ENCODE measurements at regions not wholly inside any gene's neighbourhood (a gene's known extent, or its start where the extent isn't known, plus 50 kb on each side); places are given as distances from the start of the nearest gene placed in this dataset.
"Not testable (repeated sequence)": the region's sequence is repeated elsewhere in the genome, so short reads cannot be mapped to it uniquely, and the experiment has no call there.

DNA sequence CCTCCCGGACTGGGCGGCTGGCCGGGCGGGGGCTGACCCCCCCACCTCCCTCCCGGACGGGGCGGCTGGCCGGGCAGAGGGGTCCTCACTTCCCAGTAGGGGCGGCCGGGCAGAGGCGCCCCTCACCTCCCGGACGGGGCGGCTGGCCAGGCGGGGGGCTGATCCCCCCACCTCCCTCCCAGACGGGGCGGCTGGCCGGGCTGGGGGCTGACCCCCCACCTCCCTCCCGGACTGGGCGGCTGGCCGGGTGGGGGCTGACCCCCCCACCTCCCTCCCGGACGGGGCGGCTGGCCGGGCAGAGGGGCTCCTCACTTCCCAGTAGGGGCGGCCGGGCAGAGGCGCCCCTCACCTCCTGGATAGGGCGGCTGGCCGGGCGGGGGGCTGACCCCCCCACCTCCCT lies 205.0 kb upstream of the CBLB start:
- not testable (repeated sequence) for H3K4me1 Mint-ChIP-seq; H3K4me3 Mint-ChIP-seq; H3K27ac Mint-ChIP-seq; ATAC-seq; H3K9me3 ChIP-seq (ENCODE audit: control insufficient read depth, low read length, poor library complexity, severe bottlenecking); H3K36me3 Mint-ChIP-seq (ENCODE audit: low read depth); H3K27me3 Mint-ChIP-seq; DNase-seq

DNA sequence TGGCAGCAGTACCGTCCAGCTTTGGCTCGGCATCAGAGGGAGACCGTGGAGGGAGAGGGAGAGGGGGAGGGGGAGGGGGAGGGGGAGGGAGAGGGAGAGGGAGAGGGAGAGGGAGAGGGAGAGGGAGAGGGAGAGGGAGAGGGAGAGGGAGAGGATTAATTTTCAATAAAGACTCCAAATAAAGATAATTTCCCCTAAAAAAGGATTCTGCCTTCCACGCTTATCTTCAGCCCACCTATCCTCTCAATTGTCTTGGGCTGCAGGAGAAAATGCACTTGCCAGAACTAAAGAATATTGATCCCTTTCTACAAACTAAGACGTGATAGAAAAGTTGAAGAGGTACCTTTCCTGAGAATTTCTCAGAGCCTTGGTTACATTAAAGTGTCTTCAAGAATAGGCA lies 206.9 kb upstream of the CBLB start:
- H3K27me3 Mint-ChIP-seq; DNase-seq; H3K36me3 Mint-ChIP-seq (ENCODE audit: low read depth); H3K4me1 Mint-ChIP-seq; ATAC-seq; H3K9me3 ChIP-seq (ENCODE audit: control insufficient read depth, low read length, poor library complexity, severe bottlenecking); H3K27ac Mint-ChIP-seq; H3K4me3 Mint-ChIP-seq: not testable (repeated sequence)

DNA sequence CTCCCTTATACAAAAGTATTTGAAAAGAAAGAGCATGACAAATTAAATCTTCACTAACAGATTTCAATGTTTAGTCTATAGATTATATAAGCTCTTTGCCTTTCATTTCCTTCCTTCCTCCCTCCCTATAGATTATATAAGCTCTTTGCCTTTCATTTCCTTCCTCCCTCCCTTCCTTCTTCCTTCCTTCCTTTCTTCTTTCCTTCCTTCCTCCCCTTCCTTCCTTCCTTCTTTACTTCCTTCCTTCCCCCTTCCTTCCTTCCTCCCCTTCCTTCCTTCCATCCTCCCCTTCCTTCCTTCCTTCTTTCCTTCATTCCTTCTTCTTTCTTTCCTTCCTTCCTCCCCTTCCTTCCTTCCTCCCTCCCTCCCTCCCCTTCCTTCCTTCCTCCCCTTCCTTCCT lies 209.8 kb upstream of the CBLB start:
- Mint-ChIP-seq H3K4me3 (no peak overlapping the region), H3K4me1 (no peaks in the 10 kb centered on the region), H3K27me3 (no peaks in the 10 kb centered on the region), H3K27ac (no peak overlapping the region), H3K36me3 (ENCODE audit: low read depth) (no peaks in the 10 kb centered on the region)
- H3K9me3 ChIP-seq (ENCODE audit: control insufficient read depth, low read length, poor library complexity, severe bottlenecking), result no peaks in the 10 kb centered on the region
- ATAC-seq, result no peak
- no peak for DNase-seq

DNA sequence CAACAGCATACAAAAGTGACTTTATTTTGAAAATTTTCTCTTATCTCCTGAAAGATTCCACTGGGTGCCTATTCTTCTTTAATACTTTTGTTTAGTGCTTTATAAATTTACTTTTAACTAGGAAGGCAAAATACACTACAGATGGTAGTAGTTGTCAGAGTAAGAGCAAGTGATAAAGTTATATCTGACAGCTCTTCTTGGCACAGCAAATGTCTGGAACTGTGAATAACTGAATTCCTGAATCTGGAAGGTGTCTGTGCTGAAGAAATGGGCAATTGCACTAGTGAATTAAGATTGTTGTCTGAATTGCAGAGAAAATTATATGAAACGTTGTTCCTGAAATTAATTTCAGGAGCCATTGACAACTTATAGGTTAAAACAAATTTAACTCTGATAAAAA lies 213.8 kb upstream of the CBLB start:
- Mint-ChIP-seq H3K4me3 (no peak overlapping the region), H3K27ac (no peak overlapping the region), H3K4me1 (no peaks in the 10 kb centered on the region), H3K36me3 (ENCODE audit: low read depth) (peaks cover 3% of the 10 kb centered on the region), H3K27me3 (no peaks in the 10 kb centered on the region)
- no peak for DNase-seq
- no peaks in the 10 kb centered on the region for H3K9me3 ChIP-seq (ENCODE audit: control insufficient read depth, low read length, poor library complexity, severe bottlenecking)
- ATAC-seq, result no peak

DNA sequence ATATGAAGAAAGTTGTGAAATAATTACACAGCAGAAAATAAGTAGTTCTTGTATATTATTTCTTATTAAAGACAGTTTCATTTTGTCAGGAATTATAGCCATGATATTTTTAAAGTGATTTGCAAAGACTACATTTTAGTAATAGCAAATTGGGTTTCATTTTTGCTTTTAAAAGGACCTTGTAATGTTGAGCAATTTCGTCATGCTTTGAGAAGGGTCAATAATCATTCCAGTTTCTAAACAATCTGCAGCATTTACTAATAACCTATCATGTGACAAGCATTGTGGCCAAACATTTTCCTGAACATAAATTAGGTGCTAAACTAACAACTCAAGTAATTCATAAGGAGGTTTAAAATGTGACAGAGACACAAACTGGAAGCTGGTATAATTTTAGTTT lies 214.4 kb upstream of the CBLB start:
- peaks cover 3% of the 10 kb centered on the region for H3K36me3 Mint-ChIP-seq (ENCODE audit: low read depth)
- H3K27ac Mint-ChIP-seq, result no peak overlapping the region

DNA sequence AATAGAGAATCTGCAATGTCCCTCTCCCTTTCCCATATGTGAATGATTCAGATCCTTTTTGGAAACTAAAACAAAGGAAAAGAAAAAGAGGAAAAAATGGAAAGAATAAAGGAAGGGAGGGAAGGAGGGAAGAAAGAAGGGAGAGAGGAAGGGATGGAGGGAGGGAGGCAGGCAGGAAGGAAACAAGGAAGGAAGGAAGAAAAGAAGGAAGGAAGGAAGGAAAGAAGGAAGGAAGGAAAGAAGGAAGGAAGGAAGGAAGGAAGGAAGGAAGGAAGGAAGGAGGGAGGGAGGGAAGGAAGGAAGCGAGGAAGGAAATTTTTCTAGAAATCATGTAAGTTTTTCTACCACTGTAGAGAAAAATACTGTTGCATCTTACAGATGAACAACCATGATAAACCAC lies 215.0 kb upstream of the CBLB start:
- no peaks in the 10 kb centered on the region for H3K27me3 Mint-ChIP-seq
- H3K4me1 Mint-ChIP-seq, result no peaks in the 10 kb centered on the region
- H3K36me3 Mint-ChIP-seq (ENCODE audit: low read depth), result peaks cover 3% of the 10 kb centered on the region
- ATAC-seq (no peak), DNase-seq (no peak)
- no peak overlapping the region for H3K27ac Mint-ChIP-seq
- H3K4me3 Mint-ChIP-seq, result no peak overlapping the region
- H3K9me3 ChIP-seq (ENCODE audit: control insufficient read depth, low read length, poor library complexity, severe bottlenecking), result no peaks in the 10 kb centered on the region

More for the DNA sequence above, 214.4 kb upstream of the CBLB start:
- H3K27me3 Mint-ChIP-seq, result no peaks in the 10 kb centered on the region
- no peaks in the 10 kb centered on the region for H3K4me1 Mint-ChIP-seq
- ATAC-seq, result no peak
- no peaks in the 10 kb centered on the region for H3K9me3 ChIP-seq (ENCODE audit: control insufficient read depth, low read length, poor library complexity, severe bottlenecking)
- no peak overlapping the region for H3K4me3 Mint-ChIP-seq
- DNase-seq, result no peak

DNA sequence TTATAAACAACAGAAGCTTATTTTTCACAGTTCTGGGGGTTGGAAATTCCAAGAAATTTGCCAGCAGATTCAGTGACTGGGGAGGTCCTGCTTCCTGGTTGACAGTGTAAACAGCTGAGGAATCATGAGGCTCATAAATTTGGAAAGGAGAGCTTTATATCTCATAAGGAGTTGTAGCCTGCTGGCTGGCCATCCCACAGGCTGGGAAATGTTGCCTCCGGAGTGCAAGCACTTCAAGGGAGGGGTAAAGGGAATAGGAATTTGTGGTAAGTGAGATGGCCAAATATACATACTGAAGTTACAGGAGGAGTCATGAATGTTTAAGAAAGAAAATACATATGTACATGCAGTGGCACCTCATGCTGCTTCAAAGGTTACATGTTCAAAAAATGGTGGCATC lies 217.2 kb upstream of the CBLB start:
- H3K4me3 Mint-ChIP-seq, result no peak overlapping the region
- peaks cover 3% of the 10 kb centered on the region for H3K36me3 Mint-ChIP-seq (ENCODE audit: low read depth)
- DNase-seq (no peak), ATAC-seq (no peak)
- no peaks in the 10 kb centered on the region for H3K4me1 Mint-ChIP-seq
- no peaks in the 10 kb centered on the region for H3K9me3 ChIP-seq (ENCODE audit: control insufficient read depth, low read length, poor library complexity, severe bottlenecking)
- no peaks in the 10 kb centered on the region for H3K27me3 Mint-ChIP-seq
- no peak overlapping the region for H3K27ac Mint-ChIP-seq

DNA sequence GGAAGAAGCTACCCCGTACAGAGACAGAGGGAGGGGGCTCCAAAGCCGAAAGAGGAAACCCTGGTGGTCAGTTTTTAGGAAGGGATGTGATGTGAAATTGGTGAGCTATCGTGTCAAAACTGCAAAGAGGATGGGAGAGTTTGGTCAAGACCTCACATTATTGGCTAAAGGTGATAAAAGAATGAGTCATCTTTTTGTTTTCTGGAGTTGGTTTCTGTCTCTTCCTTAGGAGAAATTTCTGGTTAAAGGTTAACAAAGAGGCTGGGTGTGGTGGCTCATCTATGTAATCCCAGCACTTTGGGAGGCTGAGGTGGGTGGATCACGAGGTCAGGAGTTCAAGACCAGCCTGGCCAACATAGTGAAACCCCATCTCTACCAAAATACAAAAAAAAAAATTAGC lies 217.8 kb upstream of the CBLB start:
- ATAC-seq, result no peak
- DNase-seq, result no peak
- H3K27ac Mint-ChIP-seq, result no peak overlapping the region
- H3K27me3 Mint-ChIP-seq, result no peaks in the 10 kb centered on the region
- no peak overlapping the region for H3K4me3 Mint-ChIP-seq
- no peaks in the 10 kb centered on the region for H3K9me3 ChIP-seq (ENCODE audit: control insufficient read depth, low read length, poor library complexity, severe bottlenecking)
- H3K4me1 Mint-ChIP-seq, result no peaks in the 10 kb centered on the region
- H3K36me3 Mint-ChIP-seq (ENCODE audit: low read depth), result peaks cover 3% of the 10 kb centered on the region

DNA sequence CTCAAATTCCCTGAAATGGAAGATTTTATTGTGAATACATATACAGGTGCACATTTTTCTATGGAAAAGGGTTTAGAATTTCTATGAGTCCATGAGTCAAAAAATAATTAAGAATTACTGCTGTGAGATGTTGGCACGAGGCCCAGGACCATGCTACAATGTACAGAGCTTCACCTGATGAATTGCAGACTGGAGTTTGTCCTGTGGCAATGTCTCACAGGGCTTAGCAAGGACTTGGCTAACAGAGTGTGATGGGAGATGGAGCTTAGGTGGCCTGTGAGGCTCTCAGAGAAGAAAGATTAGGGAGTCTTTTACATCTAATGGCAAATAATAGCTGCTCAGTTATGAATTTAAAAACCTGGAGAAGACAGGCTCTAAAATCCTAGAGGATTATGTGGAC lies 219.5 kb upstream of the CBLB start:
- Mint-ChIP-seq H3K27ac (no peak overlapping the region), H3K36me3 (ENCODE audit: low read depth) (peaks cover 3% of the 10 kb centered on the region), H3K4me1 (no peaks in the 10 kb centered on the region), H3K27me3 (no peaks in the 10 kb centered on the region), H3K4me3 (no peak overlapping the region)
- no peak for DNase-seq
- ATAC-seq, result no peak
- H3K9me3 ChIP-seq (ENCODE audit: control insufficient read depth, low read length, poor library complexity, severe bottlenecking), result no peaks in the 10 kb centered on the region

DNA sequence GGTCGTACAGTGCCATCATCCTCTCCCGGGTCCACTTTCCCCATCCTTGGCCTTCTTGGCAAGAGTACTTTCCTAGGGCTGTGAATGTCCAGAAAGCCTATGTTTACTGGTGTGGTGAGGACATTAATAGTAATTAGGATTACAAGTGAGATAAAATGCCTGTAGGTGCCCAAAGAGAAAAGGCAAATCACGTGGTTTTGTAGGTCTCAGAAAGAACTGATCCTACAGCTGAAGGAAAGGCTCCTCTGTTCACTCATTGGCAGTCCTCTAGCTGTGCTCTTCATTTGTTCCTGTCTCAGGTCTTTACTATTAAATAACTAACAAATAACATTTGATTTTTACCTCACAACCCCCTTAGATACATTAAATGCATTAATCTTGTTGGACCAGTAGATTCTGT lies 220.1 kb upstream of the CBLB start:
- H3K27me3 Mint-ChIP-seq, result no peaks in the 10 kb centered on the region
- peaks cover 3% of the 10 kb centered on the region for H3K36me3 Mint-ChIP-seq (ENCODE audit: low read depth)
- no peak for DNase-seq
- H3K4me3 Mint-ChIP-seq, result no peak overlapping the region
- H3K27ac Mint-ChIP-seq, result no peak overlapping the region
- ATAC-seq, result no peak
- no peaks in the 10 kb centered on the region for H3K4me1 Mint-ChIP-seq
- H3K9me3 ChIP-seq (ENCODE audit: control insufficient read depth, low read length, poor library complexity, severe bottlenecking), result no peaks in the 10 kb centered on the region

DNA sequence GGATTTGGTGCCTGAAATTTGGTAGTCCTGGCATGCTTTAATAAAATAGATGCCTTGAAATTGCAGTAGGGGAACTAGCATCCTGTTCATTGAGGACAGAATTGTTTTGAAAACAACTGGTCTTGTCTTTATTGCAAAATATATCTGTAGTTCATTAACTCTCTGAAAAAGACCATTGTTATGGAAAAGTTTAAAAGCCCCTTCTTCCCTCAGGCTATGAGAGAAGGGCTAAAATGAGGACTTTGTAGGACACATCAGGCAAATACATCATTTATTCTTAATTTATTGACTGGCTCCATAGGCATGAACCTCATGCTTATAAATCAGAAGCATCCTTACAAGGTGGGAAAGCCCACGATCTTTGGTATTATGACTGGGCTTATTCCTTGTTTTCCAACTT lies 221.0 kb upstream of the CBLB start:
- no peak overlapping the region for H3K4me3 Mint-ChIP-seq
- DNase-seq (no peak), ATAC-seq (no peak)
- H3K27me3 Mint-ChIP-seq, result no peaks in the 10 kb centered on the region
- no peaks in the 10 kb centered on the region for H3K4me1 Mint-ChIP-seq
- peaks cover 3% of the 10 kb centered on the region for H3K36me3 Mint-ChIP-seq (ENCODE audit: low read depth)
- H3K27ac Mint-ChIP-seq, result no peak overlapping the region
- no peaks in the 10 kb centered on the region for H3K9me3 ChIP-seq (ENCODE audit: control insufficient read depth, low read length, poor library complexity, severe bottlenecking)

DNA sequence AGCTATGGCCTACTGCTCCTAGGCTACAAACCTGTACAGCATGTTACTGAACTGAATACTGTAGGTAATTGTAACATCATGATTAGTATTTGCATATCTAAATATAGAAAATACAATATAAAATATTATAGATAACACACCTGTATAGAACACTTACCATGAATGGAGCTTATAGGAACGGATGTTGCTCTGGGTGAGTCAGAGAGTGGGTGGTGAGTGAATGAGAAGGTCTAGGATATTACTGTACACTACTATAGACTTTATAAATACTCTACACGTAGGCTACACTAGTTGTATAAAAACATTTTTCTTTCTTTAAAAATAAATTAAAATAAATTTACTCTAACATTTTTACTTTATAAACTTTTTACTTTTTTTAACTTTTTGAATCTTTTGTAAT lies 224.0 kb upstream of the CBLB start:
- H3K4me1 Mint-ChIP-seq, result no peaks in the 10 kb centered on the region
- DNase-seq, result no peak
- no peak for ATAC-seq
- H3K27me3 Mint-ChIP-seq, result no peaks in the 10 kb centered on the region
- no peaks in the 10 kb centered on the region for H3K36me3 Mint-ChIP-seq (ENCODE audit: low read depth)
- no peak overlapping the region for H3K4me3 Mint-ChIP-seq
- no peak overlapping the region for H3K27ac Mint-ChIP-seq
- H3K9me3 ChIP-seq (ENCODE audit: control insufficient read depth, low read length, poor library complexity, severe bottlenecking), result no peaks in the 10 kb centered on the region

DNA sequence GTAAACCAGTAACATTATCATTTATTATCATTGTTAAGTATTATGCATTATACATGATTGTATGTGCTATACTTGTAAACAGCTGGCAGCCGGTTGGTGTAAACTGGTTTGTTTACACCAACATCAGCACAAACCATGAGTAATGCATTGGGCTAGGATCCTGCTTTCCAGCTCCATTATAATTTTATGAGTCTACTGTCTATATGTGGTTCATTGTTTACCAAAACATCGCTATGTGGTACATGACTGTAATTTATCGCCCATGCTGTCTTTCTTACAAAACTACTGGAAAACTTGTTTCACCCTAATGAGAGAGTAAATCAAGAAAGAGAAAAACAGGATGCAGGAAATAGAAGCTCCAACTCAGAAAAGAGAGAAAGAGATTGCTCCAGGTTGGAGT lies 224.8 kb upstream of the CBLB start:
- DNase-seq (no peak), ATAC-seq (no peak)
- H3K9me3 ChIP-seq (ENCODE audit: control insufficient read depth, low read length, poor library complexity, severe bottlenecking), result no peaks in the 10 kb centered on the region
- Mint-ChIP-seq H3K27ac (no peak overlapping the region), H3K36me3 (ENCODE audit: low read depth) (no peaks in the 10 kb centered on the region), H3K4me3 (no peak overlapping the region), H3K27me3 (no peaks in the 10 kb centered on the region), H3K4me1 (no peaks in the 10 kb centered on the region)

DNA sequence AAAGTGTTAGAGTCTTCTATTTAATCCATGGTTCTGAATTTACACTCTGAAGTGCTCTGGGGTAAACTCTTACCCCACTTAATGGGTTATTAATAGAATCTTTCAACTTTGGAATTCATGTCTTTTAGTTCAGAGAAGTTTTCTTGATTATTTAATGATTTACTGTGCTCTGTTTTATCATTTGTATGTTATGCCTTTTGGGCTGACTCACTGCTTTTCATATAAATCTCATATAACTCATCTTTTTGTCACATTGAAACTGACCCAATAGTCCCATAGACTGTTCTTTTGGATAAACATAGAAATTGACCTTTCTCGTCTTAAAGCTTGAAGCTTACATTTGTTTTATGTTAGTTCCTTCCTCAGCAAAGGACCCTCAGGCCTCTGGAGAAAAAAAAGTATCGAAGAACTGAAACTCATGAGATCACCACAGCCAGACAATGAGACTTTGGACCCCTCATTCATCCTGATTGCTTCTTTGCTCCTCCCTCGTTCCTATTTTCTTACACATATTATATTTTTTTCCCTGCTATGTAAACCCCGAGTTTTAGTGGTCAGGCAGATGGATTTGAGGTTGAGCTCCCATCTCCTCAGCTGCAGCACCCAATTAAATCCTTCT lies 229.1 kb upstream of the CBLB start:
- H3K27ac Mint-ChIP-seq, result no peak overlapping the region
- H3K36me3 Mint-ChIP-seq (ENCODE audit: low read depth), result no peaks in the 10 kb centered on the region
- no peaks in the 10 kb centered on the region for H3K9me3 ChIP-seq (ENCODE audit: control insufficient read depth, low read length, poor library complexity, severe bottlenecking)
- DNase-seq (no peak), ATAC-seq (no peak)
- no peaks in the 10 kb centered on the region for H3K27me3 Mint-ChIP-seq
- no peaks in the 10 kb centered on the region for H3K4me1 Mint-ChIP-seq
- no peak overlapping the region for H3K4me3 Mint-ChIP-seq
